ENCODE measurements at regions not wholly inside any gene's neighbourhood (a gene's known extent, or its start where the extent isn't known, plus 50 kb on each side); places are given as distances from the start of the nearest gene placed in this dataset.

GRCh38 chr6:156160795-156161165, 616.4 kb upstream of the ARID1B start:
- no peak for DNase-seq (ENCODE audit: low read depth in 2 of 2)

- no peak for DNase-seq (ENCODE audit: low read depth in 2 of 2)
These were observed 617.0 kb upstream of the ARID1B start for GRCh38 chr6:156160007-156160794.

GRCh38 chr6:156154896-156155295, 622.3 kb upstream of the ARID1B start:
- no peak for DNase-seq (ENCODE audit: low read depth in 2 of 2)

GRCh38 chr6:156150391-156150790, 626.8 kb upstream of the ARID1B start:
- DNase-seq (ENCODE audit: low read depth in 2 of 2): no peak

GRCh38 chr6:156146891-156147290, 630.3 kb upstream of the ARID1B start:
- no peak for DNase-seq (ENCODE audit: low read depth in 2 of 2)

GRCh38 chr6:156131221-156131903, 645.8 kb upstream of the ARID1B start:
- DNase-seq (ENCODE audit: low read depth in 2 of 2): no peak

GRCh38 chr6:156126535-156126934, 650.6 kb upstream of the ARID1B start:
- DNase-seq (ENCODE audit: low read depth in 2 of 2): no peak

- no peak for DNase-seq (ENCODE audit: low read depth in 2 of 2)
These were observed 651.3 kb upstream of the ARID1B start for GRCh38 chr6:156125844-156126243.

- DNase-seq (ENCODE audit: low read depth in 2 of 2): no peak
These were observed 653.4 kb upstream of the ARID1B start for GRCh38 chr6:156123731-156124130.

GRCh38 chr6:156121973-156122372, 655.2 kb upstream of the ARID1B start:
- DNase-seq (ENCODE audit: low read depth in 2 of 2): no peak

- no peak for DNase-seq (ENCODE audit: low read depth in 2 of 2)
These were observed 658.9 kb upstream of the NOX3 start for GRCh38 chr6:156114541-156114940.

- DNase-seq (ENCODE audit: low read depth in 2 of 2): no peak
These were observed 658.0 kb upstream of the NOX3 start for GRCh38 chr6:156113631-156114030.

GRCh38 chr6:156111913-156112312, 656.3 kb upstream of the NOX3 start:
- DNase-seq (ENCODE audit: low read depth in 2 of 2): no peak

- no peak for DNase-seq (ENCODE audit: low read depth in 2 of 2)
These were observed 654.6 kb upstream of the NOX3 start for GRCh38 chr6:156110249-156110648.

- no peak for DNase-seq (ENCODE audit: low read depth in 2 of 2)
These were observed 654.1 kb upstream of the NOX3 start for GRCh38 chr6:156109713-156110112.

- DNase-seq (ENCODE audit: low read depth in 2 of 2): no peak
These were observed 652.0 kb upstream of the NOX3 start for GRCh38 chr6:156107624-156108101.

GRCh38 chr6:156102129-156102528, 646.5 kb upstream of the NOX3 start:
- DNase-seq (ENCODE audit: low read depth in 2 of 2): no peak

GRCh38 chr6:156098839-156099238, 643.2 kb upstream of the NOX3 start:
- DNase-seq (ENCODE audit: low read depth in 2 of 2): no peak

- DNase-seq (ENCODE audit: low read depth in 2 of 2): no peak
These were observed 631.8 kb upstream of the NOX3 start for GRCh38 chr6:156087487-156087886.

- DNase-seq (ENCODE audit: low read depth in 2 of 2): no peak
These were observed 626.4 kb upstream of the NOX3 start for GRCh38 chr6:156082012-156082411.

- no peak for DNase-seq (ENCODE audit: low read depth in 2 of 2)
These were observed 624.7 kb upstream of the NOX3 start for GRCh38 chr6:156080371-156080770.

GRCh38 chr6:156068881-156069280, 613.2 kb upstream of the NOX3 start:
- no peak for DNase-seq (ENCODE audit: low read depth in 2 of 2)

- no peak for DNase-seq (ENCODE audit: low read depth in 2 of 2)
These were observed 610.2 kb upstream of the NOX3 start for GRCh38 chr6:156065849-156066248.

Data from activated CD4-positive, alpha-beta T cell treated with anti-CD3 and anti-CD28 coated beads for 24 hours (primary cell).